ENCODE measurements at regions not wholly inside any gene's neighbourhood (a gene's known extent, or its start where the extent isn't known, plus 50 kb on each side); places are given as distances from the start of the nearest gene placed in this dataset.
"Not testable (repeated sequence)": the region's sequence is repeated elsewhere in the genome, so short reads cannot be mapped to it uniquely, and the experiment has no call there.

DNA sequence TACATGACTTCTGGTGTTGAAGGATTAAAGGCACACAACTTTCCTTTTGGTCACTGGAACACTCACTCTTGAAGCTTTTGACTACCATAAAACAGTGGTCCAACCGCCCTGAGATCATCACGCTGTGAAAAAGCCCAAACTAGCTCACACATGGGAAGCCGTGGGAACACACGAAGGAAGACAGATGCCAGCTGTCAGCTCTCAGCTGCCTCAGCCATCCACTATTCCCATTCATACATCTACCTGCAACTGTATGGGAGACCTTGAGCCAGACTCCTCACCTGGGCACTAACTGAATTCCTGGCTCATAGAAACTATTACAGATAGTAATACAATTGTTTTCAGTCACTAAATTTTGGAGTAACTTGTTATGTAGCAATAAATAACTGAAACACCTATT is 246.1 kb downstream of the MSX2 start:
- TF ChIP-seq, protein P1, sequence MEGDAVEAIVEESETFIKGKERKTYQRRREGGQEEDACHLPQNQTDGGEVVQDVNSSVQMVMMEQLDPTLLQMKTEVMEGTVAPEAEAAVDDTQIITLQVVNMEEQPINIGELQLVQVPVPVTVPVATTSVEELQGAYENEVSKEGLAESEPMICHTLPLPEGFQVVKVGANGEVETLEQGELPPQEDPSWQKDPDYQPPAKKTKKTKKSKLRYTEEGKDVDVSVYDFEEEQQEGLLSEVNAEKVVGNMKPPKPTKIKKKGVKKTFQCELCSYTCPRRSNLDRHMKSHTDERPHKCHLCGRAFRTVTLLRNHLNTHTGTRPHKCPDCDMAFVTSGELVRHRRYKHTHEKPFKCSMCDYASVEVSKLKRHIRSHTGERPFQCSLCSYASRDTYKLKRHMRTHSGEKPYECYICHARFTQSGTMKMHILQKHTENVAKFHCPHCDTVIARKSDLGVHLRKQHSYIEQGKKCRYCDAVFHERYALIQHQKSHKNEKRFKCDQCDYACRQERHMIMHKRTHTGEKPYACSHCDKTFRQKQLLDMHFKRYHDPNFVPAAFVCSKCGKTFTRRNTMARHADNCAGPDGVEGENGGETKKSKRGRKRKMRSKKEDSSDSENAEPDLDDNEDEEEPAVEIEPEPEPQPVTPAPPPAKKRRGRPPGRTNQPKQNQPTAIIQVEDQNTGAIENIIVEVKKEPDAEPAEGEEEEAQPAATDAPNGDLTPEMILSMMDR (IDR thresholded peaks at IDR 0.05; ENCODE audit: extremely low read depth, missing control alignments) = no peak
- no peak for DNase-seq (ENCODE audit: low spot score)

DNA sequence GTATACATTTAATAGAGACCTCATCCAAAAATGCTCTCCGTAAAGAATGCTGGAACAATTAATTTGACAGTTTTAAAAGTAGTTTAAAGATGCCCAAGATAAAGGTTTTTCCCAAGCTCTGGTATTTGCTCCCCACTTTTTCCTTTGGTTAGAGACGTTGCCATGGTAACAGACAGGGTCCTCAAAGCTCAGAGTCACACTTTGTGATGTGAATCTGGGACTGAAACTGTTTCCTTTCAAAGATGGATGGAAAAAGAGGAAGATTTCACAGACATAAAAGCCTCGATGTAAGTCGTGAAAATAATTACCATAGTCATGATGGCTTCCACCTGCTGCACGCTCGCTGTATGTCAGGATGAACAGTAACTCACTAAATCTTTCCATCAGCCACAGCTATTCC is 229.5 kb downstream of the MSX2 start:
- TF ChIP-seq, protein P1 (IDR thresholded peaks at IDR 0.05; ENCODE audit: extremely low read depth, missing control alignments) = no peak
- no peak for DNase-seq (ENCODE audit: low spot score)

DNA sequence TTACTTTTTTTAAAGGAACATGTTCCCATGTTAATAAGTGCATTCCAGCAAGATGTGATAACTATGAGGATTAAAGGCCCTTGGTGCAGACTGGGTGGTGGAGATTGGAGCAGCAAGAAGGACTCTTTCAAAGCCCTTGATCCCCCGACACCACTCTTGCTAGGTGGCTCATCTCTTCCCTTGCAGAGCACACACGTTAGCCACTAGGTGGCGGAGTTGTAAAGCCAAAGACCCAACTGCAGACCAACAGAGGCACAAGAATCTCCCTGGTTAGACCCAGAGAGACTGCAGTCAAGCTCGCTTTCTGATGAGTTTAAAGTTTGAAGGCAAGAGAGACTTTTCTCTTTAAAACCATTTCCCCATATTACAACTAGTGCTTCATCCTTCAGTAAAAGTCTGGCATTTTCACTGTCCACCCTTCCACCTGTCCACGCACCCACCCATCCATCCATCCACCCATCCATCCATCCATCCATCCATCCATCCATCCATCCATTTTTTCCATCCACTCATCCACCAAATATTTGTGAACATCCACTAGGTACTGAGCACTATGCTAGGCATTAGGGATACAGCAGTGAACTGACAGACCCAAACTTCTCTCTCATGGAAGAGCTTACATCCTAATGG is 226.9 kb downstream of the MSX2 start:
- TF ChIP-seq, protein P1 (IDR thresholded peaks at IDR 0.05; ENCODE audit: extremely low read depth, missing control alignments) = peak; percentile 87
- peak; percentile 74 for DNase-seq (ENCODE audit: low spot score)

DNA sequence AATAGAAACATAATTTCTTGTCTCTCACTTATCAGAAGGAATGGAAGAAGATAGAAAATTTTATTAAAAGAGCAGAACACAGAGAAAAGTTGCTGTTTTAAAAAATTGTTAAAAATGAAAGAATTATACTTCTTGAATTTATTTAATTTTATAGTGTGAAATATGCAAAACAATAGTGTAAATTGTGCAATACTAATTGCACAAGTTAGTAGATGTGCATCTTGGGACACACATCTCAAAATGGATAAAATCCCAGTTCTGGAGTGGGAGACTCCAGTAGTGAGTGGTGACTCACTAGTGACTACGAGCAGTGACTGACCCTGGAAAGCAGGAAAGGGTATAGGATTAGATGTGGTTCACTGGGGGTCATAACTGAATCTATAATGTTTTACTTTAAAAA is 223.2 kb downstream of the MSX2 start:
- TF ChIP-seq, protein P1 (IDR thresholded peaks at IDR 0.05; ENCODE audit: extremely low read depth, missing control alignments) = no peak
- no peak for DNase-seq (ENCODE audit: low spot score)

DNA sequence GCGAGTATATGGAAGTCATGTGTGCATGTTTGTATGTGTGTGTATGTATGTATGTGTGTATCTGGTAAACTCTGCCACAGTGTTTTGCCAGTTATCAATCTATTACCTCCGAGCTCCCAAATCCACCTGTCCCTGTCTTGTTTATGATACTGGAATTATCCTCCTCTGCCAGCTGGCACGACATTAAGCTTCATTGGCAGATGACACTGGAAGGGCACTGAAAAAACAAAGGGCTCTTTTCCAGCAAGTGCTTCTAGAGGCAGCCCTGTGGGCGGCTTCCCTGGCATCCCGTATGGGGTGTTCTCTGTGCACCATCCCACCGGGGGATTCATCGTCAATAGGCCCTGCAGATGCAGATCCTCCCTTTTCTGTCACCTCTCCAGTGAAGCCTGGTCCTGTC is 221.5 kb downstream of the MSX2 start:
- no peak for DNase-seq (ENCODE audit: low spot score)
- TF ChIP-seq, protein P1 (IDR thresholded peaks at IDR 0.05; ENCODE audit: extremely low read depth, missing control alignments) = no peak

DNA sequence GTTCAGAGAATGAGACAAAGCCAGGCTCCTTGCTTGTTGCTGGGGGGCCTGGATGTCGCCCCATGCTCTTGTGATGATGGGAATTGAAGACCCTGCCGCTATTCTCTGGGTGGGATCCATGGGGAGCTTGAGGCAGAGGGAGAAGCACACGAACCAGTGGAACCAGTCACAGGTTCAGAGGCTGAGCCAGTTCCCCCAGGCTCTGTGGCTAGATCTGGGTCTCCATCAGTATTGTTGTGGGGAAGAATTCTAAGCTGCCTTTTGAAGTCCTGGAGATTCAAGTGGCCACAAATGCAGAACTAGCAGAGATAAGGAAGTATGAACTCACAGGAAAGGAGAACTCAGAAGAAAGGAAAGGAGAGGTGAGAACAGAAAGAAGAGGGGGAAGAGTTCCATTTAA is 219.4 kb downstream of the MSX2 start:
- DNase-seq (ENCODE audit: low spot score) = no peak
- TF ChIP-seq, protein P1 (IDR thresholded peaks at IDR 0.05; ENCODE audit: extremely low read depth, missing control alignments) = no peak

DNA sequence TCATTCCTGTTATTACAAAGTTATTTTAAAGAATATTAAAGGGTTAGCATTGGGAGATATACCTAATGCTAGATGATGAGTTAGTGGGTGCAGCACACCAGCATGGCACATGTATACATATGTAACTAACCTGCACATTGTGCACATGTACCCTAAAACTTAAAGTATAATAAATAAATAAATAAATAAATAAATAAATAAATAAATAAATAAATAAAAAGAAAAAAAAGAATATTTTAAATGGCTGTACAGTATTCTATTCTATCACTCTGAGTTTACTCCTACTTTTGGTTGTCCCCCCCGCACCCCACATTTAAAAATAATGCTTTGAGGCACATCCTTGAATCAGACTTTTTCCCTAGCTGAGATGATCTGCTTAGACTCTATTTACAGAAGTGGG is 218.6 kb downstream of the MSX2 start:
- DNase-seq (ENCODE audit: low spot score) = not testable (repeated sequence)

All from GM20000 (cell line).